ENCODE measurements at regions not wholly inside any gene's neighbourhood (a gene's known extent, or its start where the extent isn't known, plus 50 kb on each side); places are given as distances from the start of the nearest gene placed in this dataset.
"Not testable (repeated sequence)": the region's sequence is repeated elsewhere in the genome, so short reads cannot be mapped to it uniquely, and the experiment has no call there.

- DNase-seq (no peak), ATAC-seq (no peak)
- Histone ChIP-seq H3K9me3 (no peaks in the 10 kb centered on the region), H3K4me3 (no peak overlapping the region), H3K4me1 (peaks cover 0 to 6% (median 0%) of the 10 kb centered on the region in 12 donors), H3K27me3 (no peaks in the 10 kb centered on the region), H3K36me3 (no peaks in the 10 kb centered on the region), H3K27ac (no peak overlapping the region)
- intact Hi-C loops (cut with DNase I) = no loop called here
- 55 to 65% (median 58%) methylated on average over 1 of the region's 1 CpG for WGBS, 4 donors
- TF ChIP-seq POLR2A (IDR thresholded peaks at IDR 0.05) (no peak), CTCF (IDR thresholded peaks at IDR 0.05) (no peak)
Observed at GRCh38 chr12:90543374-90543773, 411.6 kb downstream of the CCER1 start.

- ATAC-seq; H3K27me3 ChIP-seq; intact Hi-C loops (cut with DNase I); H3K4me1 ChIP-seq; DNase-seq; H3K4me3 ChIP-seq; H3K27ac ChIP-seq; H3K36me3 ChIP-seq; H3K9me3 ChIP-seq: not testable (repeated sequence)
- WGBS, 4 donors = 63% methylated on average over 1 of the region's 1 CpG; no CpG with 5 or more reads in 3 of the 4 donors
Observed at GRCh38 chr12:90542852-90543251, 412.1 kb downstream of the CCER1 start.

GRCh38 chr12:90533828-90534227, 421.1 kb downstream of the CCER1 start:
- DNase-seq; H3K4me1 ChIP-seq; ATAC-seq; H3K36me3 ChIP-seq; H3K9me3 ChIP-seq; H3K27ac ChIP-seq; H3K27me3 ChIP-seq; intact Hi-C loops (cut with DNase I); H3K4me3 ChIP-seq: not testable (repeated sequence)
- WGBS, 4 donors = 93 to 100% (median 95%) methylated on average over 1 of the region's 1 CpG; no CpG with 5 or more reads in 1 of the 4 donors

GRCh38 chr12:90520002-90520734, 434.8 kb downstream of the CCER1 start:
- ATAC-seq = peak in 1 of 4 donors; percentile 20
- DNase-seq = no peak
- intact Hi-C loops (cut with DNase I) = loop anchor here in 1 of 10 donors (10.0 kb wide), 1 partner anchor 225 kb away; no protein-coding TSS in a partner anchor
- H3K27ac ChIP-seq = peak overlapping the region in 2 of 12 donors; percentile 11 to 23
- TF ChIP-seq CTCF (IDR thresholded peaks at IDR 0.05) (no peak), POLR2A (IDR thresholded peaks at IDR 0.05) (no peak)
- H3K36me3 ChIP-seq = no peaks in the 10 kb centered on the region
- no peaks in the 10 kb centered on the region for H3K9me3 ChIP-seq
- no peak overlapping the region for H3K4me3 ChIP-seq
- H3K27me3 ChIP-seq = no peaks in the 10 kb centered on the region
- 44 to 48% (median 47%) methylated on average over 3 of the region's 3 CpGs for whole genome bisulfite sequencing, 4 donors
- peaks cover 0 to 14% (median 2%) of the 10 kb centered on the region in 12 donors for H3K4me1 ChIP-seq

GRCh38 chr12:90519285-90519684, 435.7 kb downstream of the CCER1 start:
- H3K27ac ChIP-seq = no peak overlapping the region
- ATAC-seq = no peak
- H3K4me3 ChIP-seq = no peak overlapping the region
- no peaks in the 10 kb centered on the region for H3K27me3 ChIP-seq
- DNase-seq = no peak
- peaks cover 0 to 22% (median 8%) of the 10 kb centered on the region in 12 donors for H3K4me1 ChIP-seq
- H3K36me3 ChIP-seq = no peaks in the 10 kb centered on the region
- H3K9me3 ChIP-seq = no peaks in the 10 kb centered on the region
- TF ChIP-seq POLR2A (IDR thresholded peaks at IDR 0.05) (no peak), CTCF (IDR thresholded peaks at IDR 0.05) (no peak)
- intact Hi-C loops (cut with DNase I) = loop anchor here in 2 of 10 donors (10.0 kb wide), 2 partner anchors 414 to 1044 kb away; no protein-coding TSS in a partner anchor

All from heart left ventricle (tissue), 16 donors.